ENCODE measurements at regions not wholly inside any gene's neighbourhood (a gene's known extent, or its start where the extent isn't known, plus 50 kb on each side); places are given as distances from the start of the nearest gene placed in this dataset.

DNA sequence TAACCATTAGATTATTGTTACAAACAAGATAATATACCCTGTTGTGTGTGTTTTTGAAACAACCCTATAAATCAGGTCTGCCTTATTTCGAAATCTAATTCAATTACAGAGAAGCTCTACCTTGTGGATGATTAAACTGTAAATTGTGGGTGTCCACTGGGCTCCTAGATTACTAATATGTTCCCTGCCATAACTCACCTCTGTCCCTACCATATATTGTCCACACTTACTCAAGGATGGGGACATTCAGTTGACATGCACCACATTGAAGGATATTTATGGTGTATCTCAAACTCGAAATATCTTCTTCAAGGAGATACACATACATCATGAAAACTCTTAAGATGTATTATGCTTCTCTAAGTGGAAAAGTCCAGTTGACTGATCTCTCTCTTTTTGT lies 617.6 kb upstream of the EEF2KMT start:
- TF ChIP-seq NFIC (IDR thresholded peaks at IDR 0.05) (no peak), EP300 (IDR thresholded peaks at IDR 0.05; ENCODE audit: borderline replicate concordance) (no peak), EGR1 (IDR thresholded peaks at IDR 0.05) (no peak), RAD21 (IDR thresholded peaks at IDR 0.05; ENCODE audit: low read depth) (no peak)
- TF ChIP-seq, protein P1, sequence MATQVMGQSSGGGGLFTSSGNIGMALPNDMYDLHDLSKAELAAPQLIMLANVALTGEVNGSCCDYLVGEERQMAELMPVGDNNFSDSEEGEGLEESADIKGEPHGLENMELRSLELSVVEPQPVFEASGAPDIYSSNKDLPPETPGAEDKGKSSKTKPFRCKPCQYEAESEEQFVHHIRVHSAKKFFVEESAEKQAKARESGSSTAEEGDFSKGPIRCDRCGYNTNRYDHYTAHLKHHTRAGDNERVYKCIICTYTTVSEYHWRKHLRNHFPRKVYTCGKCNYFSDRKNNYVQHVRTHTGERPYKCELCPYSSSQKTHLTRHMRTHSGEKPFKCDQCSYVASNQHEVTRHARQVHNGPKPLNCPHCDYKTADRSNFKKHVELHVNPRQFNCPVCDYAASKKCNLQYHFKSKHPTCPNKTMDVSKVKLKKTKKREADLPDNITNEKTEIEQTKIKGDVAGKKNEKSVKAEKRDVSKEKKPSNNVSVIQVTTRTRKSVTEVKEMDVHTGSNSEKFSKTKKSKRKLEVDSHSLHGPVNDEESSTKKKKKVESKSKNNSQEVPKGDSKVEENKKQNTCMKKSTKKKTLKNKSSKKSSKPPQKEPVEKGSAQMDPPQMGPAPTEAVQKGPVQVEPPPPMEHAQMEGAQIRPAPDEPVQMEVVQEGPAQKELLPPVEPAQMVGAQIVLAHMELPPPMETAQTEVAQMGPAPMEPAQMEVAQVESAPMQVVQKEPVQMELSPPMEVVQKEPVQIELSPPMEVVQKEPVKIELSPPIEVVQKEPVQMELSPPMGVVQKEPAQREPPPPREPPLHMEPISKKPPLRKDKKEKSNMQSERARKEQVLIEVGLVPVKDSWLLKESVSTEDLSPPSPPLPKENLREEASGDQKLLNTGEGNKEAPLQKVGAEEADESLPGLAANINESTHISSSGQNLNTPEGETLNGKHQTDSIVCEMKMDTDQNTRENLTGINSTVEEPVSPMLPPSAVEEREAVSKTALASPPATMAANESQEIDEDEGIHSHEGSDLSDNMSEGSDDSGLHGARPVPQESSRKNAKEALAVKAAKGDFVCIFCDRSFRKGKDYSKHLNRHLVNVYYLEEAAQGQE (IDR thresholded peaks at IDR 0.05; ENCODE audit: low read depth) = no peak

GRCh38 chr16:5709889-5710288 lies 612.3 kb upstream of the EEF2KMT start:
- TF ChIP-seq, protein P1 (IDR thresholded peaks at IDR 0.05; ENCODE audit: low read depth) = peak; percentile 83
- TF ChIP-seq, protein P2, sequence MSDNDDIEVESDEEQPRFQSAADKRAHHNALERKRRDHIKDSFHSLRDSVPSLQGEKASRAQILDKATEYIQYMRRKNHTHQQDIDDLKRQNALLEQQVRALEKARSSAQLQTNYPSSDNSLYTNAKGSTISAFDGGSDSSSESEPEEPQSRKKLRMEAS (IDR thresholded peaks at IDR 0.05) = no peak

DNA sequence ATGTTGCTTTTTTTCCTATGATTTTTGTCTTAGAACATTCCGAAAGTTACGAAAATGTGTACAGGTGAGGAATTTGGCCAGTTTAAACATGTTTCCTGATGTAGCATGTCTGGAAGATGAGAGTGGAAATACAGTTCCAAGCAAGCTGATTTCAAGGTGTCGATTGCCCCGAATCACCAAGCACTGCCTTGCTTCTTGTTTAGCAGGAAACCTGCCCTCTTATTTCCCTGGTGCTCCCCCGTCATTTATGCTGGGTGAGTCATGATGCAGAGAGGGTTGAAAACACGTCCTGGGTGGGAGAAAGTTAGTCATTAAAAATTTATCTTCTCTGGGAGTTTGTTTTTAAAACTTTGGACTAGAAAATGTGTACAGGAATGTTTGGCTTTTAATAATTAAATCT lies 608.6 kb upstream of the EEF2KMT start:
- TF ChIP-seq, protein P2 (IDR thresholded peaks at IDR 0.05) = no peak
- TF ChIP-seq EGR1 (IDR thresholded peaks at IDR 0.05) (no peak), NFIC (IDR thresholded peaks at IDR 0.05) (no peak), CEBPB (IDR thresholded peaks at IDR 0.05) (no peak), CREB1 (IDR thresholded peaks at IDR 0.05; ENCODE audit: low read depth) (no peak), EP300 (IDR thresholded peaks at IDR 0.05; ENCODE audit: borderline replicate concordance) (no peak), ZBTB7A (IDR thresholded peaks at IDR 0.05; ENCODE audit: low read depth) (no peak), RAD21 (IDR thresholded peaks at IDR 0.05; ENCODE audit: low read depth) (no peak), TCF12 (IDR thresholded peaks at IDR 0.05; ENCODE audit: low read depth) (no peak), TAF1 (IDR thresholded peaks at IDR 0.05; ENCODE audit: low read depth) (no peak), TEAD4 (IDR thresholded peaks at IDR 0.05) (no peak), YY1 (IDR thresholded peaks at IDR 0.05; ENCODE audit: low read depth) (no peak), FOXM1 (IDR thresholded peaks at IDR 0.05; ENCODE audit: borderline replicate concordance, low read depth) (no peak)
- TF ChIP-seq, protein P3, sequence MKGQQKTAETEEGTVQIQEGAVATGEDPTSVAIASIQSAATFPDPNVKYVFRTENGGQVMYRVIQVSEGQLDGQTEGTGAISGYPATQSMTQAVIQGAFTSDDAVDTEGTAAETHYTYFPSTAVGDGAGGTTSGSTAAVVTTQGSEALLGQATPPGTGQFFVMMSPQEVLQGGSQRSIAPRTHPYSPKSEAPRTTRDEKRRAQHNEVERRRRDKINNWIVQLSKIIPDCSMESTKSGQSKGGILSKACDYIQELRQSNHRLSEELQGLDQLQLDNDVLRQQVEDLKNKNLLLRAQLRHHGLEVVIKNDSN (IDR thresholded peaks at IDR 0.05) = no peak
- TF ChIP-seq, protein P1 (IDR thresholded peaks at IDR 0.05; ENCODE audit: low read depth) = no peak

GRCh38 chr16:5704271-5704670 lies 606.7 kb upstream of the EEF2KMT start:
- TF ChIP-seq CEBPB (IDR thresholded peaks at IDR 0.05) (no peak), FOXM1 (IDR thresholded peaks at IDR 0.05; ENCODE audit: borderline replicate concordance, low read depth) (no peak), RAD21 (IDR thresholded peaks at IDR 0.05; ENCODE audit: low read depth) (no peak), TAF1 (IDR thresholded peaks at IDR 0.05; ENCODE audit: low read depth) (no peak), YY1 (IDR thresholded peaks at IDR 0.05; ENCODE audit: low read depth) (no peak), TCF12 (IDR thresholded peaks at IDR 0.05; ENCODE audit: low read depth) (no peak), TEAD4 (IDR thresholded peaks at IDR 0.05) (no peak), NFIC (IDR thresholded peaks at IDR 0.05) (no peak), EGR1 (IDR thresholded peaks at IDR 0.05) (no peak), EP300 (IDR thresholded peaks at IDR 0.05; ENCODE audit: borderline replicate concordance) (no peak), CREB1 (IDR thresholded peaks at IDR 0.05; ENCODE audit: low read depth) (no peak), ZBTB7A (IDR thresholded peaks at IDR 0.05; ENCODE audit: low read depth) (no peak)
- TF ChIP-seq, protein P1 (IDR thresholded peaks at IDR 0.05; ENCODE audit: low read depth) = no peak
- TF ChIP-seq, protein P3 (IDR thresholded peaks at IDR 0.05) = no peak
- TF ChIP-seq, protein P2 (IDR thresholded peaks at IDR 0.05) = no peak

Data from Ishikawa (cell line).